Astrocyte of the cerebellum (primary cell): ENCODE measurements at regions not wholly inside any gene's neighbourhood (a gene's known extent, or its start where the extent isn't known, plus 50 kb on each side); places are given as distances from the start of the nearest gene placed in this dataset.

ENCODE experiments used
- DNase-seq: peaks from one replicate; pipeline ENCODE4 v3.0.0-alpha.2; 2011; ENCODE audit warnings: low read depth
- H3K4me3 ChIP-seq: 2 replicates; pipeline ENCODE4 v1.5.1; 2011; ENCODE audit warnings: mild to moderate bottlenecking, low read depth, low read length, moderate library complexity
- CTCF ChIP-seq: IDR thresholded peaks from 2 replicates; pipeline ENCODE4 v1.5.1; 2012; ENCODE audit warnings: low read length, low read depth, moderate library complexity, mild to moderate bottlenecking; ENCODE audit errors: missing control alignments
- in situ Hi-C: cut with HindIII; loops from 2 replicates; pipeline ENCODE4 v1.10.0; 2017; ENCODE audit warnings: low sequenced_read_pairs

DNA sequence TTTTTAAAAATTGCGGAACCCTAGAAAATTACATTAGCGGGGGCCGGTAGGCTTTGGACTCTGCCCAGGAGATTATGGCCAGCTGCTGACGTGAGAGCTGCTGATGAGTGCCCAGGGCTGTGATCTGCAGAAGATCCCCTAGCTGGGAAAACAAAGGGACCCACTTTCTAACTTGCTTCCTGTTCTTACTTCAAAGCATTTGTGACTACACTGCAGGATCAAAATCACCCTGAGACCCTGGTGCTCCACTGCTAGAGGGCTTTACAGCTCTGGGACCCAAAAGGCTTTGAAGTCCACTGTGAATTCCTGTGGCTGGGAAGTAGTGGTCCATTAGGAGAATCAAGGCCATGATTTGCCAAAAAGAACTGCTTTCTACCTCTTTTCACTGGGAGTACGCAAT is 499.4 kb upstream of the AKR1E2 start:
- no peak for TF ChIP-seq CTCF
- H3K4me3 ChIP-seq = no peak overlapping the region
- DNase-seq = no peak
- in situ Hi-C loops = no loop called here

DNA sequence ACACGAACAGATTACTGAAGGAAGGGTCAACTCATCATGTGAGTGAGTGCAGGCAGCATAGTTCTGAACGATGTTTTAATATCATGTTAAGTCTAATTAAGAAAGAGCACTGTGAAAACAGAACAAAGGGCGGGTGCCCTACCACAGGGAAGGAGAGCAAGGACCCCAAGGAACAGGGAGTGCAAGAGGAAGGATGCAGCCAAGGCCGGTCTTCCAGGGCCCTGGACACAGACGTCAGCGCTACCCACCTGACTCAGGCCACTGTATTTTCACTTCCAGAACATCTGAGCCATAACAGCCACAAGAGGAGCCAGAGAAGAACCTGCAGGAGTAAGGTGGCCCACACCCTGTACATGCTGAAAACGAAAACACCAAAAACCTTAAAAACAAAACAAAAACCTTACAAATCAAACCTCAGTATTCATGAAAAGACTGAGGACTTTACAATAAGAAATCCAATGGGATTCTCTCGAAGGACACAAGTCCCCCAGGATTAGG is 506.1 kb upstream of the AKR1E2 start:
- no peak overlapping the region for H3K4me3 ChIP-seq
- no peak for TF ChIP-seq CTCF
- no peak for DNase-seq
- in situ Hi-C loops = no loop called here

DNA sequence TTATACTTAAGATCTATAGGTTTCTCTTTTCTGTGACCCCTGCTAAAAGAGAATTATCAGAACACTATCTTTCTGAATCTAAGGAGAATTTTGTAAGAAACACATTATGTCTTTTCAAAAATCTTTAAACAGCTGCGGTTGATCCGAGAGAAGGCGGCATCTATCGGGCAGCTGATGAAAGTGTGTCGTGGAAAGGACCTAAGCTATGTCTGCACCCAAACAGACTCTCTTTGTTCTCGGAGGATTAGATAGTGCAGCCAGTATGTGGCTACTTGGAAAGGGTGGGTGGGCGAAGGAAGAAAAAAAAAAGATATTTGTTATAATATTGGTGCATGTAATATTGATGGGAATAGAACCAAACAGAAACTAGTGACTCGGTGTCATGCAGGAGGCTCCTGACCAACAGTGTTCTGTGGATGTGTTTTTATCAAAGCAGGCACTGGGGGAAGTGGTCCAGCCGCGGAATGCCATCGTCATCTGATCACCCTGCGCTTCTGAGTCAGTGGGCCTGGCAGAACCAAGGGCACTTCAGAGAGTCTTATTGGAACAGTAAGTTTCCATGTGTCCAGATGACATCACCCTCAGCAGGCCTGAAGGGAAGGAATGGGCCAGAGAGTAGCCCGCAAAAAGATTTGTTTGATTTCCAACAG is 509.7 kb upstream of the AKR1E2 start:
- in situ Hi-C loops = no loop called here
- H3K4me3 ChIP-seq = no peak overlapping the region
- TF ChIP-seq CTCF = no peak
- peak; percentile 57 for DNase-seq

- peak; percentile 86 for DNase-seq
- in situ Hi-C loops = no loop called here
These were observed 510.5 kb upstream of the AKR1E2 start for GRCh38 chr10:4315551-4315950.

GRCh38 chr10:4313051-4313450 is 513.0 kb upstream of the AKR1E2 start:
- H3K4me3 ChIP-seq = no peak overlapping the region
- DNase-seq = no peak
- in situ Hi-C loops = no loop called here
- TF ChIP-seq CTCF = no peak

More at GRCh38 chr10:4315551-4315950, 510.5 kb upstream of the AKR1E2 start:
- no peak for TF ChIP-seq CTCF
- H3K4me3 ChIP-seq = no peak overlapping the region

DNA sequence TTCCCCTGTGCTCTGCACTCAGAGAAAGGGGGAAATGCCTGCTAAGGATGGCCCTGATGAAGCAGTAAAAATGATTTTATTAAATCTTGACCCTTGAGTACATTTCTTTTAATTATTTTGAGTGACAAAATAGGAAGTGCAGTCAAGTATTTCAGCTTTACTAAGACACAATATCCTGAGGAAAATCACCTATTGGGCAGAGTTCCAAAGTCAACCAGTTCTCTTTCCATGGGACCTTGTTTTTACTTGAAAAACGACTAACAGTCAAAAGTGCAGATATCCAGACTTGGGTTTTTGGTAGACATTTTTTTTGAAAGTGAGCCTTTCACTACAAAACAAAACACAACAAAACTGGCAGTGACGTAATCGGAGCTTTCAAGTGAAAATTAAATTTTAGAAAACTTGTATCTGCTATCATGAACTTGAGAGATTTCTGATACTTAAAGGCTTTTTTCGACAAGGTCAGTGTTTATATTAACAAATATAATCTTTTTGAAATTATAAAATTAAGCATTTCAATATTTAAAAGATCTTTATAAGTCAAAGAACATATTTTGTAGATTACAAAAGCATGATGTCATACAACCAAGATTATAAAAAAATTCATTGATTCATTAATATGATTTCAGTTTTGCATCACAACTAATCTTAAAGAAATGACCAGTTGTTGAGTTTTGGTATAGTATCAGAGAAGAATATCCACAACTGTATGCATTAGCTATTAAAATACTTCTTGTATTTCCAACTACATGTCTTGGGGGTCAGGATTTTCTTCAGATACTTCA is 513.8 kb upstream of the AKR1E2 start:
- H3K4me3 ChIP-seq = no peak overlapping the region
- TF ChIP-seq CTCF = no peak
- in situ Hi-C loops = no loop called here
- no peak for DNase-seq
